HUDEP-2 (cell line): ENCODE measurements at regions not wholly inside any gene's neighbourhood (a gene's known extent, or its start where the extent isn't known, plus 50 kb on each side); places are given as distances from the start of the nearest gene placed in this dataset.

Source experiments
- DNase-seq, 76 experiments: peaks; one replicate each; lab custom pipeline; 2025; ENCODE audit not compliant: unreplicated experiment in 76 of 76; lab: John Stamatoyannopoulos, UW

- DNase-seq: no peak
Observed at GRCh38 chr1:29700491-29700890, 464.2 kb downstream of the PTPRU start.

GRCh38 chr1:29698626-29699025 is 462.3 kb downstream of the PTPRU start:
- no peak for DNase-seq

- DNase-seq: peak in 27 of 76 experiments; percentile 5 to 50 (median 13)
Observed at GRCh38 chr1:29698033-29698432, 461.7 kb downstream of the PTPRU start.

GRCh38 chr1:29697391-29697780 is 461.1 kb downstream of the PTPRU start:
- no peak for DNase-seq

GRCh38 chr1:29696656-29697390 is 460.5 kb downstream of the PTPRU start:
- no peak for DNase-seq

- DNase-seq: no peak
Observed at GRCh38 chr1:29695803-29696202, 459.5 kb downstream of the PTPRU start.

GRCh38 chr1:29695036-29695435 is 458.7 kb downstream of the PTPRU start:
- no peak for DNase-seq

GRCh38 chr1:29691499-29691898 is 455.2 kb downstream of the PTPRU start:
- DNase-seq: no peak

GRCh38 chr1:29690156-29690555 is 453.8 kb downstream of the PTPRU start:
- no peak for DNase-seq

- no peak for DNase-seq
Observed at GRCh38 chr1:29689372-29690030, 453.2 kb downstream of the PTPRU start.

GRCh38 chr1:29688471-29689365 is 452.4 kb downstream of the PTPRU start:
- DNase-seq: no peak

- DNase-seq: no peak
Observed at GRCh38 chr1:29687601-29688244, 451.4 kb downstream of the PTPRU start.

GRCh38 chr1:29687166-29687565 is 450.8 kb downstream of the PTPRU start:
- no peak for DNase-seq

- no peak for DNase-seq
Observed at GRCh38 chr1:29686012-29686930, 449.9 kb downstream of the PTPRU start.

- DNase-seq: no peak
Observed at GRCh38 chr1:29685387-29685786, 449.1 kb downstream of the PTPRU start.

GRCh38 chr1:29684141-29684540 is 447.8 kb downstream of the PTPRU start:
- DNase-seq: no peak

GRCh38 chr1:29683472-29683871 is 447.1 kb downstream of the PTPRU start:
- DNase-seq: no peak

GRCh38 chr1:29682919-29683295 is 446.6 kb downstream of the PTPRU start:
- DNase-seq: no peak

GRCh38 chr1:29682171-29682918 is 446.0 kb downstream of the PTPRU start:
- no peak for DNase-seq
